Fibroblast of villous mesenchyme (primary cell): ENCODE measurements at regions not wholly inside any gene's neighbourhood (a gene's known extent, or its start where the extent isn't known, plus 50 kb on each side); places are given as distances from the start of the nearest gene placed in this dataset.

Experiments used
- DNase-seq: peaks from one replicate; pipeline ENCODE4 v3.0.0-alpha.2; 2010; ENCODE audit warnings: low read depth
- H3K4me3 ChIP-seq: 2 replicates; pipeline ENCODE4 v1.5.1; 2011; ENCODE audit warnings: low read depth, mild to moderate bottlenecking, low read length
- TF ChIP-seq, protein P1 (sequence below): IDR thresholded peaks from 2 replicates; pipeline ENCODE4 v1.5.1; 2012; ENCODE audit warnings: low read depth, mild to moderate bottlenecking, low read length; ENCODE audit not compliant: insufficient read depth

DNA sequence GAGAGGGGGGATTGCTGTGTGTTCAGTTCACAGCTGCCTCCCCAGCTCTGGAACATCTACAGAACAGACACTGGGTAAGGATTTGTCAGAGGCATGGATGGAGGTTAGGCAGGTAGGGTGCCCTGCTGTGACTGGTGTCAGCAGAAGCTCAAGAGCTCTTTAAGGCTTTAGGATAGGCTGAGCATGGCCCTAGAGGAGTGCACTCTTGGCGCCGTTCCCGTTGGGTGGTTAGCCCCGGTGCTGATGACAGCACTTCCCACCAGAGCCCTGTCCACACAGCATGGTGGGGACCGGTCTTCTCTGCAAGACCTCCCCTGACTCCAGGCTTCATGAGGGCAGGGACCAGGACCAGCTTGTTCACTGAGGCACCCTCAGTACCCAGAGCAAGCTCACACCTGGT is 262.0 kb downstream of the BMP7 start:
- H3K4me3 ChIP-seq = no peak overlapping the region
- no peak for DNase-seq
- TF ChIP-seq, protein P1, sequence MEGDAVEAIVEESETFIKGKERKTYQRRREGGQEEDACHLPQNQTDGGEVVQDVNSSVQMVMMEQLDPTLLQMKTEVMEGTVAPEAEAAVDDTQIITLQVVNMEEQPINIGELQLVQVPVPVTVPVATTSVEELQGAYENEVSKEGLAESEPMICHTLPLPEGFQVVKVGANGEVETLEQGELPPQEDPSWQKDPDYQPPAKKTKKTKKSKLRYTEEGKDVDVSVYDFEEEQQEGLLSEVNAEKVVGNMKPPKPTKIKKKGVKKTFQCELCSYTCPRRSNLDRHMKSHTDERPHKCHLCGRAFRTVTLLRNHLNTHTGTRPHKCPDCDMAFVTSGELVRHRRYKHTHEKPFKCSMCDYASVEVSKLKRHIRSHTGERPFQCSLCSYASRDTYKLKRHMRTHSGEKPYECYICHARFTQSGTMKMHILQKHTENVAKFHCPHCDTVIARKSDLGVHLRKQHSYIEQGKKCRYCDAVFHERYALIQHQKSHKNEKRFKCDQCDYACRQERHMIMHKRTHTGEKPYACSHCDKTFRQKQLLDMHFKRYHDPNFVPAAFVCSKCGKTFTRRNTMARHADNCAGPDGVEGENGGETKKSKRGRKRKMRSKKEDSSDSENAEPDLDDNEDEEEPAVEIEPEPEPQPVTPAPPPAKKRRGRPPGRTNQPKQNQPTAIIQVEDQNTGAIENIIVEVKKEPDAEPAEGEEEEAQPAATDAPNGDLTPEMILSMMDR = no peak

DNA sequence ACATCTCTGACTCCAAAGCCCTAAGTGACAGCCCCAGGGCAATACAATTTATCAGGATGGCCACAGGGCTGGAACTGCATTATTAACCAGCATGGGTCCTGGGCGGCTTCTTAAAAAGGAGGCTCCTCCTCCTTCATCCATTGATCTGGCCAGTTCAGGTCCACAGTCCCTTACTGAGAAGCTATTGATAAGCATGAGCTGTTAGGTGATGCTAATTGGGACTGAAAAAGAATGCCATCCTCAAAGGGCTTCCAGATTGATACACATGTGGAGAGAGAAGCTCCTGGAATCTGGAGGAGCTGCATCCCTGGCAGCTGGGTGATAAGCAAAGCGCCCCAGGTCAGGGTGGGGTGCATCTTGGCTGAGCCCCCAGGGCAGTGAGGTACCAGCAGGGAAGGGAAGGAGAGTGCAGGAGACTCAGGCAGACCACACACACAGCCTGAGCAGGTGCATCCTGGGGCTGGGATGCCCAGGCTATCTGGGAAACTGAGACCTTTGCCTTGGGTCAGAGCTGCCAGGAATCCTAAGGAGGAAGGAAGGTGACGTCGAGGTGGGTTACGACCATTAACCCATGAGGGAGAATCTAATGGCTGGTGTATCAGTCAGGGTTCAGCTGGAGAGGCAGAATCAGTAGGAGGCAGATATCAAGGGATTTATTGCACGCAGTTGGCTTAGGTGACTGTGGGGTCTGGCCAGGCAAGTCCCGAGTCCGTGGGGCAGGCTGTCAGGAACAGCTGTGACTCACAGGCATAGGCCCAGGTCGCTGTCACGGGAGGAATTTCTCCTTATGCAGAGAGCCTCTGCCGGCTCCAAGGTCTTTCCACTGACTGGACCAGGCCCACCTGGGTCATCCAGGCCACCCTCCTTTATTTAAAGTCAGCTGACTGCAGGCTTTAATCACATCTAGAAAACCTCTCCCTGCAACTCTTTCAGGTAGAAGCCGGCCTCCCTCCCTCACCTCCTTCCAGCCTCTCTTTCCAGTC is 261.2 kb downstream of the BMP7 start:
- TF ChIP-seq, protein P1 = no peak
- no peak for DNase-seq
- no peak overlapping the region for H3K4me3 ChIP-seq

DNA sequence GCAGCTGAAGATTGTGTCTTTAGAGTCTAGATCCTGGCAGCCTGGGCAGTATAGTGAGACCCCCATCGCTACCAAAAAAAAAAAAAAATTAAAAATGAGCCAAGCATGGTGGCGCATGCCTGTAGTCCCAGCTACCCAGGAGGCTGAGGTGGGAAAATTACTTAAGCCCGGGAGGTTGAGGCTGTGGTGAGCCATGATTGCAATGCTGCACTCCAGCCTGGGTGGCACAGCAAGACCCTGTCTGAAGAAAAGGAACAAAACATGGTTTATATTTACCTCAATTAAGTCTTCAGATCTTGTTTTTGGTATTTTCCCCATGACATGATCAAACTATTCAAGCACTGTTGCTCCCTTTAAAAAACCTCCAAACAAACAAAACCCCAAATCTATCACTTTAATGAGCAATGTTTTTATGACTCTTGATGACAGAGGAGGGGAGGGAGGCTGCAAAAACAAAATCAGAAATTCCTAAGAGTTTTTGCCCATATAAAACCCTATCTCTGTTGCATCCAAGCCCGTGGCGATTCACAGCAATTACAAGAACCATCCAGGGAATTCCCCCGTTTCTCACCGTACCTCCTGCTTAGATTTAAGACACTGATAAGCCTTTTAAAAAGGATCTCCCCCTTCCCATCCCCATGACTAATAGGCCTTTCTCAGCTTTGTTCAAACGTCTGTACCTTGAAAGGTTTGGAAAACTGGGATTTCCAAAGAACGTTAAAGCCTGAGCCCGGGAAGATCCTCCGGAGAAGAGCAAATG is 259.9 kb downstream of the BMP7 start:
- TF ChIP-seq, protein P1 = no peak
- H3K4me3 ChIP-seq = no peak overlapping the region
- DNase-seq = peak; percentile 81

DNA sequence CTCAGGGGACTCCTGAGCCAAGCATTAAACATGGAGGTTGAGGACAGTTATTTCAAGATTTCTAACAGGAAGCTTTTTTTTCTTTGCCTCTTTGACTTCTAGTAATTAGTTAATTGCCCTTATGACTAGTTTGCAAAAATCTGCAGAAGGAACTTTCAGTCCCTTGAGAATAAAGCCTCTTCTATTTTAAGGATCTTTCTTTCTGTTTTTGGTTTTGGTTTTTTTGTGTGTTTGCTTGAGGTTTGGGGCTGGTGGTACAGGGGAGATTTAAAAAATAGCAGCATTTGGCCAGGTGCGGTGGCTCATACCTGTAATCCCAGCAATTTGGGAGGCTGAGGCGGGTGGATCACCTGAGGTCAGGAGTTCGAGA is 259.3 kb downstream of the BMP7 start:
- no peak overlapping the region for H3K4me3 ChIP-seq
- TF ChIP-seq, protein P1 = no peak
- DNase-seq = no peak

DNA sequence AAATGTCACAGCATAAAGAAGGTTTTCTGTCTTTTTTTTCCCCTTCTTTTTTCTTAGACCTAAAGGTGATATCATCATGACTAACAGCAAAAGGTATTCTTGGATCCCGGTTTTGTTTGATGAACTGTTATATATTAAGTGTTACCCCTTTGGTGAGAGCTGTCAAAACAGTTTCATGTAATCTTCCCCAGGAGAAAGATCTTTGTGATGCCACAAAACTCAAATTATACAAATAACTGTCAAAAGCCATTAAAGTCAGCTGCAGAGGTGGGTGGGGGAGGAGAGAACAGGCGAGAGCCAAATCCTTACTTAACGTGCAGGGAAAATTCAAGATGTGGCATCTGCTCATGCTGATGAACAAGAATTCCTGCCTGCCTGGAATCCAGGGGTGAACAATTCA is 258.2 kb downstream of the BMP7 start:
- H3K4me3 ChIP-seq = no peak overlapping the region
- TF ChIP-seq, protein P1 = no peak
- peak; percentile 64 for DNase-seq

DNA sequence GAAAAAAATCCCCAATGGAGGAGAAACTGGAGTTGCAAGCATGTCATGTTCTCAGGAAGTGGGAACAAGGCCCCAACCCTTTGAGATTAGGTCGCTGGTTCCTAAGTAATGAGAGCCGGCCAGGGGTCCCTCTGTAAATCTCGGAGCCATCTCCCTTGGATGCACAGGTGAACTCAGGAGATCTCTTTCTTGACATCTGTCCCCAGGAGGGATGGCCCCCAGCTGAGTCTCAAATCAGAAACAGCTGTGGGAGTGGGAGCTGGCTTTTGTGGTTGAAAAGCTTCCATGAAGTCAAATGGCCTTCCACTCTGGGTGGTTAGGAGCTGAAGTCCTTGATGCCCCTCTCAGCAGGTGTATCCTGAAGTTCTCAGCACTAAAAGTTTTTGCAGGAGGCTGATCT is 257.1 kb downstream of the BMP7 start:
- DNase-seq = no peak
- H3K4me3 ChIP-seq = no peak overlapping the region
- TF ChIP-seq, protein P1 = no peak
